ENCODE measurements at regions not wholly inside any gene's neighbourhood (a gene's known extent, or its start where the extent isn't known, plus 50 kb on each side); places are given as distances from the start of the nearest gene placed in this dataset.

GRCh38 chr11:70861559-70861958 is 390.8 kb downstream of the SHANK2 start:
- no peak for TF ChIP-seq CREB1 (IDR thresholded peaks at IDR 0.05; ENCODE audit: low read depth)
- TF ChIP-seq REST (IDR thresholded peaks at IDR 0.05; ENCODE audit: low read depth): no peak
- no peak for TF ChIP-seq NFIC (IDR thresholded peaks at IDR 0.05)
- no peak for TF ChIP-seq EP300 (IDR thresholded peaks at IDR 0.05; ENCODE audit: borderline replicate concordance)

- TF ChIP-seq CREB1 (IDR thresholded peaks at IDR 0.05; ENCODE audit: low read depth) (no peak), RAD21 (IDR thresholded peaks at IDR 0.05; ENCODE audit: low read depth) (no peak)
Observed at GRCh38 chr11:70862093-70862492, 390.3 kb downstream of the SHANK2 start.

GRCh38 chr11:70863186-70863585 is 389.2 kb downstream of the SHANK2 start:
- TF ChIP-seq CREB1 (IDR thresholded peaks at IDR 0.05; ENCODE audit: low read depth) (no peak), TEAD4 (IDR thresholded peaks at IDR 0.05) (no peak), ZBTB7A (IDR thresholded peaks at IDR 0.05; ENCODE audit: low read depth) (no peak), EGR1 (IDR thresholded peaks at IDR 0.05) (no peak), RAD21 (IDR thresholded peaks at IDR 0.05; ENCODE audit: low read depth) (no peak)

GRCh38 chr11:70863993-70864392 is 388.4 kb downstream of the SHANK2 start:
- no peak for TF ChIP-seq NFIC (IDR thresholded peaks at IDR 0.05)
- no peak for TF ChIP-seq REST (IDR thresholded peaks at IDR 0.05; ENCODE audit: low read depth)
- TF ChIP-seq MAX (IDR thresholded peaks at IDR 0.05): no peak
- TF ChIP-seq USF1 (IDR thresholded peaks at IDR 0.05): no peak
- no peak for TF ChIP-seq RAD21 (IDR thresholded peaks at IDR 0.05; ENCODE audit: low read depth)
- TF ChIP-seq CEBPB (IDR thresholded peaks at IDR 0.05): no peak
- TF ChIP-seq TEAD4 (IDR thresholded peaks at IDR 0.05): no peak
- no peak for TF ChIP-seq TAF1 (IDR thresholded peaks at IDR 0.05; ENCODE audit: low read depth)
- TF ChIP-seq EP300 (IDR thresholded peaks at IDR 0.05; ENCODE audit: borderline replicate concordance): no peak
- TF ChIP-seq FOXM1 (IDR thresholded peaks at IDR 0.05; ENCODE audit: borderline replicate concordance, low read depth): no peak
- no peak for TF ChIP-seq CREB1 (IDR thresholded peaks at IDR 0.05; ENCODE audit: low read depth)
- TF ChIP-seq ZBTB7A (IDR thresholded peaks at IDR 0.05; ENCODE audit: low read depth): no peak
- no peak for TF ChIP-seq TCF12 (IDR thresholded peaks at IDR 0.05; ENCODE audit: low read depth)
- TF ChIP-seq YY1 (IDR thresholded peaks at IDR 0.05; ENCODE audit: low read depth): no peak
- no peak for TF ChIP-seq EGR1 (IDR thresholded peaks at IDR 0.05)

GRCh38 chr11:70865356-70865755 is 387.0 kb downstream of the SHANK2 start:
- TF ChIP-seq NFIC (IDR thresholded peaks at IDR 0.05) (no peak), REST (IDR thresholded peaks at IDR 0.05; ENCODE audit: low read depth) (no peak), CEBPB (IDR thresholded peaks at IDR 0.05) (no peak), RAD21 (IDR thresholded peaks at IDR 0.05; ENCODE audit: low read depth) (no peak), TCF12 (IDR thresholded peaks at IDR 0.05; ENCODE audit: low read depth) (no peak), YY1 (IDR thresholded peaks at IDR 0.05; ENCODE audit: low read depth) (no peak), TEAD4 (IDR thresholded peaks at IDR 0.05) (no peak), CREB1 (IDR thresholded peaks at IDR 0.05; ENCODE audit: low read depth) (no peak)

GRCh38 chr11:70866834-70867233 is 385.5 kb downstream of the SHANK2 start:
- TF ChIP-seq EP300 (IDR thresholded peaks at IDR 0.05; ENCODE audit: borderline replicate concordance): no peak
- no peak for TF ChIP-seq YY1 (IDR thresholded peaks at IDR 0.05; ENCODE audit: low read depth)
